Right lobe of liver (tissue), 4 donors: ENCODE measurements at regions not wholly inside any gene's neighbourhood (a gene's known extent, or its start where the extent isn't known, plus 50 kb on each side); places are given as distances from the start of the nearest gene placed in this dataset.

ENCODE experiments used
- POLR2A ChIP-seq: fragments of 450-650 bp; IDR thresholded peaks from one replicate; pipeline ENCODE4 v1.6.1; 2017; ENCODE audit warnings: antibody characterized with exemption, mild to moderate bottlenecking
- TF ChIP-seq, protein P1 (sequence below), 4 donors: fragments of 200-600 bp in 3 of 4; fragments of 450-650 bp in 1 of 4; IDR thresholded peaks; one replicate each; pipeline versions ENCODE4 v1.5.1 to v1.8.0; 2016 to 2022; ENCODE audit warnings: antibody characterized with exemption in 4 of 4, mild to moderate bottlenecking in 2 of 4
- donor health status: DM: no; HTN: no; CAD: no.
- donor health status: DM: no; HTN: no; CAD: no.
- donor health status: DM: no; HTN: yes; CAD: no.

DNA sequence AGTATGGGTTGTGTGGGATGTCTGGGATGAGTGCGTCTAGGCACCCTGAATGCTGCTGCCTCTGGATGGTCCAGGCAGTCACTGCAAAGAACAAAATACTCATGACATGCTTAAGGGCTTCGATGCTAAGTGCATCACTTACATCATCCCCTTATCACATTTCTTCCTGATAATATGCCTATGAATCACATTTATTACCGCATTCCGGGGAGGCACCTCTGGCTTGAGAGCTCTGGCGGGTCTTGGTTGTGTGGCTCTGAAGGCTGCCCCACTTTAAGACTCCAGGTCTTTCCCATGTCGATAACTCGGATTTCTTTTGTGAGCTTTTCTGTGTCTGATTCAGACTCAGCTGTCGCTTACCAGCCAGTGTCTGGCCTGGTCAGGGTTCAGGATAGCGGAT, 1126.4 kb downstream of the TBC1D22A start:
- TF ChIP-seq, protein P1, sequence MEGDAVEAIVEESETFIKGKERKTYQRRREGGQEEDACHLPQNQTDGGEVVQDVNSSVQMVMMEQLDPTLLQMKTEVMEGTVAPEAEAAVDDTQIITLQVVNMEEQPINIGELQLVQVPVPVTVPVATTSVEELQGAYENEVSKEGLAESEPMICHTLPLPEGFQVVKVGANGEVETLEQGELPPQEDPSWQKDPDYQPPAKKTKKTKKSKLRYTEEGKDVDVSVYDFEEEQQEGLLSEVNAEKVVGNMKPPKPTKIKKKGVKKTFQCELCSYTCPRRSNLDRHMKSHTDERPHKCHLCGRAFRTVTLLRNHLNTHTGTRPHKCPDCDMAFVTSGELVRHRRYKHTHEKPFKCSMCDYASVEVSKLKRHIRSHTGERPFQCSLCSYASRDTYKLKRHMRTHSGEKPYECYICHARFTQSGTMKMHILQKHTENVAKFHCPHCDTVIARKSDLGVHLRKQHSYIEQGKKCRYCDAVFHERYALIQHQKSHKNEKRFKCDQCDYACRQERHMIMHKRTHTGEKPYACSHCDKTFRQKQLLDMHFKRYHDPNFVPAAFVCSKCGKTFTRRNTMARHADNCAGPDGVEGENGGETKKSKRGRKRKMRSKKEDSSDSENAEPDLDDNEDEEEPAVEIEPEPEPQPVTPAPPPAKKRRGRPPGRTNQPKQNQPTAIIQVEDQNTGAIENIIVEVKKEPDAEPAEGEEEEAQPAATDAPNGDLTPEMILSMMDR (IDR thresholded peaks at IDR 0.05) = no peak
- no peak for TF ChIP-seq POLR2A
